NCI-H345 treated with DMSO at 0.1 percent for 48 hours (cell line): ENCODE measurements at regions not wholly inside any gene's neighbourhood (a gene's known extent, or its start where the extent isn't known, plus 50 kb on each side); places are given as distances from the start of the nearest gene placed in this dataset.
"Not testable (repeated sequence)": the region's sequence is repeated elsewhere in the genome, so short reads cannot be mapped to it uniquely, and the experiment has no call there.

ENCODE experiments used
- DNase-seq: peaks from one replicate; lab custom pipeline; 2025; ENCODE audit not compliant: unreplicated experiment; lab: John Stamatoyannopoulos, UW

GRCh38 chr4:111228874-111229273 is 606.0 kb upstream of the PITX2 start:
- no peak for DNase-seq

- DNase-seq, result no peak
Observed at GRCh38 chr4:111230265-111230664, 607.4 kb upstream of the PITX2 start.

- DNase-seq, result no peak
Observed at GRCh38 chr4:111231281-111231680, 608.4 kb upstream of the PITX2 start.

- no peak for DNase-seq
Observed at GRCh38 chr4:111234939-111235338, 612.1 kb upstream of the PITX2 start.

- DNase-seq, result no peak
Observed at GRCh38 chr4:111263836-111264235, 641.0 kb upstream of the PITX2 start.

GRCh38 chr4:111266937-111267336 is 644.1 kb upstream of the PITX2 start:
- no peak for DNase-seq

GRCh38 chr4:111267786-111268185 is 644.9 kb upstream of the PITX2 start:
- DNase-seq, result no peak

- no peak for DNase-seq
Observed at GRCh38 chr4:111268769-111269414, 646.0 kb upstream of the PITX2 start.

- no peak for DNase-seq
Observed at GRCh38 chr4:111269439-111269838, 646.6 kb upstream of the PITX2 start.

- DNase-seq, result no peak
Observed at GRCh38 chr4:111274060-111274459, 651.2 kb upstream of the PITX2 start.

GRCh38 chr4:111274486-111274885 is 651.6 kb upstream of the PITX2 start:
- no peak for DNase-seq

- no peak for DNase-seq
Observed at GRCh38 chr4:111281219-111281618, 658.3 kb upstream of the PITX2 start.

GRCh38 chr4:111282035-111282434 is 659.2 kb upstream of the PITX2 start:
- no peak for DNase-seq

GRCh38 chr4:111283066-111283677 is 660.3 kb upstream of the PITX2 start:
- DNase-seq, result no peak

- DNase-seq, result no peak
Observed at GRCh38 chr4:111296466-111296865, 673.6 kb upstream of the PITX2 start.

GRCh38 chr4:111303806-111304205 is 680.9 kb upstream of the PITX2 start:
- no peak for DNase-seq

- no peak for DNase-seq
Observed at GRCh38 chr4:111323496-111323895, 700.6 kb upstream of the PITX2 start.

- DNase-seq, result no peak
Observed at GRCh38 chr4:111323916-111324315, 701.0 kb upstream of the PITX2 start.

GRCh38 chr4:111326450-111326849 is 703.6 kb upstream of the PITX2 start:
- DNase-seq, result no peak

GRCh38 chr4:111330786-111331185 is 707.9 kb upstream of the PITX2 start:
- DNase-seq, result no peak

- no peak for DNase-seq
Observed at GRCh38 chr4:111334361-111334760, 711.5 kb upstream of the PITX2 start.

GRCh38 chr4:111337186-111337876 is 714.5 kb upstream of the PITX2 start:
- not testable (repeated sequence) for DNase-seq
